Colonic mucosa (tissue), 4 donors: ENCODE measurements at regions not wholly inside any gene's neighbourhood (a gene's known extent, or its start where the extent isn't known, plus 50 kb on each side); places are given as distances from the start of the nearest gene placed in this dataset.

Source experiments
- DNase-seq: peaks from one replicate; pipeline ENCODE4 v3.0.0-alpha.2; 2020
- H3K27ac ChIP-seq: fragments of 200-600 bp; one replicate; pipeline ENCODE4 v1.8.0; 2021
- H3K27me3 ChIP-seq: fragments of 200-600 bp; one replicate; pipeline ENCODE4 v1.8.0; 2021
- H3K36me3 ChIP-seq: fragments of 200-600 bp; one replicate; pipeline ENCODE4 v1.8.0; 2021
- H3K4me1 ChIP-seq: fragments of 200-600 bp; one replicate; pipeline ENCODE4 v1.8.0; 2021; ENCODE audit warnings: mild to moderate bottlenecking
- H3K4me3 ChIP-seq: fragments of 200-600 bp; one replicate; pipeline ENCODE4 v1.8.0; 2021
- H3K9ac ChIP-seq, 2 donors: one replicate each; pipeline ENCODE4 v1.7.0; 2013; ENCODE audit warnings: control low read depth in 2 of 2, low read depth in 2 of 2, low read length in 2 of 2
- H3K9me3 ChIP-seq: fragments of 200-600 bp; one replicate; pipeline ENCODE4 v1.8.0; 2021
- CTCF ChIP-seq: fragments of 200-600 bp; IDR thresholded peaks from one replicate; pipeline ENCODE4 v1.8.0; 2022; ENCODE audit warnings: antibody characterized with exemption, mild to moderate bottlenecking
- intact Hi-C: fragments of 100-400 bp; cut with DNase I; formaldehyde crosslinking; loops from one replicate; pipeline ENCODE4 v1.14.1; 2022
- donor health status: healthy.
- donor health status: DM: no; HTN: no; CAD: no.
- donor health status: DM: no; HTN: no; CAD: no.

DNA sequence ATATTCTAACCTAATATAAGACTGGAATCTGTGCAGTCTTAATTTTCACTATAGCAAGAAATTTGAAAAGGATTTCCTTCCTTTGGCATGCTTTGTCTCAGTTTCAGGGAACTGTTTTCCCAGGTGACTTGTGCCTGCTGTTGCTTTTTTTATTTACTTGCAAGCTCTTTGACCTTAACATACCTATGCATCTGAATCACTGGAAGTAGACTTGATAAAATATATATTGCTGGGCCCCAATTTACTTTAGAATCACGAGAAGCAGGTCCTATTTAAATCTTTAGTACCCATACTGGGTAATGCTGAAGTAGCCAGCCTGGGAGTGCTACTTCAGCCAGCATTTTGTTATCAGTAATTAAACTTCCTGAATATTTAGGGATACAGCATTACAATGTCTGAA, 257.9 kb upstream of the ALCAM start:
- Histone ChIP-seq H3K9me3 (no peaks in the 10 kb centered on the region), H3K4me3 (no peak overlapping the region), H3K4me1 (no peaks in the 10 kb centered on the region), H3K36me3 (no peaks in the 10 kb centered on the region), H3K27ac (no peak overlapping the region), H3K27me3 (no peaks in the 10 kb centered on the region), H3K9ac (no peak overlapping the region)
- TF ChIP-seq CTCF = no peak
- intact Hi-C loops = no loop called here
- DNase-seq = no peak

GRCh38 chr3:105118905-105119304, 247.8 kb upstream of the ALCAM start:
- intact Hi-C loops = no loop called here
- Histone ChIP-seq H3K4me3 (no peak overlapping the region), H3K9me3 (no peaks in the 10 kb centered on the region), H3K9ac (no peak overlapping the region), H3K27ac (no peak overlapping the region), H3K27me3 (no peaks in the 10 kb centered on the region), H3K36me3 (no peaks in the 10 kb centered on the region), H3K4me1 (no peaks in the 10 kb centered on the region)
- no peak for DNase-seq
- TF ChIP-seq CTCF = no peak

GRCh38 chr3:105119801-105120340, 246.8 kb upstream of the ALCAM start:
- H3K9me3 ChIP-seq = no peaks in the 10 kb centered on the region
- intact Hi-C loops = no loop called here
- no peak overlapping the region for H3K9ac ChIP-seq
- H3K27ac ChIP-seq = no peak overlapping the region
- H3K4me3 ChIP-seq = no peak overlapping the region
- no peaks in the 10 kb centered on the region for H3K36me3 ChIP-seq
- no peaks in the 10 kb centered on the region for H3K27me3 ChIP-seq
- no peak for DNase-seq
- TF ChIP-seq CTCF = no peak
- H3K4me1 ChIP-seq = no peaks in the 10 kb centered on the region

DNA sequence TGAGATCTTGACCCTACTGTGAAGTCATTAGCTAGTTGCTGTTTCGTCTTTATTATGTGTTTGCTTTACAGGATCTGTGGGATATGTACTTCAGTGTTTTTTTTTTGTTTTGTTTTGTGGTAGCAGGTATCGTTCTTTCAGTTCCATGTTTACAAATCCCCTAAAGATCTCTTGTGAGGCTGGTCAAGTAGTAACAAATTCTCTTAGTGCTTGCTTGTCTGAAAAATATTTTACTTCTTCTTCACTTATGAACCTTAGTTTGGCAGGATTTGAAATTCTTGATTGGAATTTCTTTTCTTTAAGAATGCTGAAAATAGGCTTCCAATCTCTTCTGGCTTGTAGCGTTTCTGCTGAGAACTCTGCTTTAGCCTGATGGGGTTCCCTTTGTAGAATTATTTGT, 235.8 kb upstream of the ALCAM start:
- intact Hi-C loops = no loop called here
- no peak overlapping the region for H3K27ac ChIP-seq
- DNase-seq = no peak

GRCh38 chr3:105137911-105138310, 228.8 kb upstream of the ALCAM start:
- intact Hi-C loops = no loop called here
- Histone ChIP-seq H3K36me3 (no peaks in the 10 kb centered on the region), H3K9me3 (no peaks in the 10 kb centered on the region), H3K27me3 (no peaks in the 10 kb centered on the region), H3K9ac (no peak overlapping the region), H3K4me3 (no peak overlapping the region), H3K27ac (no peak overlapping the region), H3K4me1 (no peaks in the 10 kb centered on the region)
- no peak for TF ChIP-seq CTCF
- DNase-seq = no peak

More for the DNA sequence above, 235.8 kb upstream of the ALCAM start:
- H3K27me3 ChIP-seq = no peaks in the 10 kb centered on the region
- no peak overlapping the region for H3K9ac ChIP-seq
- no peak overlapping the region for H3K4me3 ChIP-seq
- no peak for TF ChIP-seq CTCF
- H3K4me1 ChIP-seq = no peaks in the 10 kb centered on the region
- H3K36me3 ChIP-seq = no peaks in the 10 kb centered on the region
- H3K9me3 ChIP-seq = no peaks in the 10 kb centered on the region
